ENCODE measurements at regions not wholly inside any gene's neighbourhood (a gene's known extent, or its start where the extent isn't known, plus 50 kb on each side); places are given as distances from the start of the nearest gene placed in this dataset.

DNA sequence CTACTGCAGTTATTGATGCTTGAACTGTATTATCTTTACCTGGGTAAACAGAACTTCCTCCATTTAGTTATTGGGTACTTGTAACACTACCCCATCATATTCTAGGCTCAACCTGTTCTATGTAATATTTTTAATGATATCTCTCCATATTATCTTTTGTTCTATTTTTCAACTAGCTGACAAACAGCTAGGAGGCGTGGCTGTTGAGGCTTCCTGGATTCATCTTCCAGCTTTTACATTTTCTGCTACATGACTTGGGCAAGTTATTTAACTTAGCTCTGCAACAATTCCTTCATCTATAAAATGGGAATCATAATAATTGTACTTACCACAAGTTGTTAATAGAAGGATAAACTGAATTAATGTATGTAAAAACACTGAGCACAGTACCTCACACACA, 349.3 kb downstream of the PTTG2 start:
- no peak for TF ChIP-seq EZH2 (IDR thresholded peaks at IDR 0.05; ENCODE audit: low read depth, low read length, severe bottlenecking)
- TF ChIP-seq, protein P1, sequence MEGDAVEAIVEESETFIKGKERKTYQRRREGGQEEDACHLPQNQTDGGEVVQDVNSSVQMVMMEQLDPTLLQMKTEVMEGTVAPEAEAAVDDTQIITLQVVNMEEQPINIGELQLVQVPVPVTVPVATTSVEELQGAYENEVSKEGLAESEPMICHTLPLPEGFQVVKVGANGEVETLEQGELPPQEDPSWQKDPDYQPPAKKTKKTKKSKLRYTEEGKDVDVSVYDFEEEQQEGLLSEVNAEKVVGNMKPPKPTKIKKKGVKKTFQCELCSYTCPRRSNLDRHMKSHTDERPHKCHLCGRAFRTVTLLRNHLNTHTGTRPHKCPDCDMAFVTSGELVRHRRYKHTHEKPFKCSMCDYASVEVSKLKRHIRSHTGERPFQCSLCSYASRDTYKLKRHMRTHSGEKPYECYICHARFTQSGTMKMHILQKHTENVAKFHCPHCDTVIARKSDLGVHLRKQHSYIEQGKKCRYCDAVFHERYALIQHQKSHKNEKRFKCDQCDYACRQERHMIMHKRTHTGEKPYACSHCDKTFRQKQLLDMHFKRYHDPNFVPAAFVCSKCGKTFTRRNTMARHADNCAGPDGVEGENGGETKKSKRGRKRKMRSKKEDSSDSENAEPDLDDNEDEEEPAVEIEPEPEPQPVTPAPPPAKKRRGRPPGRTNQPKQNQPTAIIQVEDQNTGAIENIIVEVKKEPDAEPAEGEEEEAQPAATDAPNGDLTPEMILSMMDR (IDR thresholded peaks at IDR 0.05; ENCODE audit: control extremely low read depth in 1 of 3, insufficient read depth in 1 of 3, low read depth in 1 of 3, low read length in 3 of 3): no peak
